Urinary bladder (tissue), 3 donors: ENCODE measurements at regions not wholly inside any gene's neighbourhood (a gene's known extent, or its start where the extent isn't known, plus 50 kb on each side); places are given as distances from the start of the nearest gene placed in this dataset.

ENCODE experiments used
- DNase-seq: peaks from one replicate; pipeline ENCODE4 v3.0.0-alpha.2; 2015; ENCODE audit errors: extremely low spot score
- H3K27ac ChIP-seq: one replicate; pipeline ENCODE4 v1.5.1; 2013; ENCODE audit warnings: low read depth, mild to moderate bottlenecking, moderate library complexity
- H3K36me3 ChIP-seq: one replicate; pipeline ENCODE4 v1.6.1; 2013; ENCODE audit warnings: mild to moderate bottlenecking, moderate library complexity; ENCODE audit not compliant: insufficient read depth
- H3K4me1 ChIP-seq: one replicate; pipeline ENCODE4 v1.6.1; 2013; ENCODE audit warnings: mild to moderate bottlenecking, moderate library complexity; ENCODE audit not compliant: insufficient read depth
- H3K4me3 ChIP-seq: one replicate; pipeline ENCODE4 v1.5.1; 2013; ENCODE audit warnings: low read depth, low read length
- WGBS: extraction: QIAGEN DNeasy Blood & Tissue Kit; methylation state at CpG from one replicate; pipeline ENCODE4 v1.1.7; 2013; 5-methylcytosine and 5-hydroxymethylcytosine counted together
- donor health status: healthy with polysubstance abuse.
- donor health status: healthy.

DNA sequence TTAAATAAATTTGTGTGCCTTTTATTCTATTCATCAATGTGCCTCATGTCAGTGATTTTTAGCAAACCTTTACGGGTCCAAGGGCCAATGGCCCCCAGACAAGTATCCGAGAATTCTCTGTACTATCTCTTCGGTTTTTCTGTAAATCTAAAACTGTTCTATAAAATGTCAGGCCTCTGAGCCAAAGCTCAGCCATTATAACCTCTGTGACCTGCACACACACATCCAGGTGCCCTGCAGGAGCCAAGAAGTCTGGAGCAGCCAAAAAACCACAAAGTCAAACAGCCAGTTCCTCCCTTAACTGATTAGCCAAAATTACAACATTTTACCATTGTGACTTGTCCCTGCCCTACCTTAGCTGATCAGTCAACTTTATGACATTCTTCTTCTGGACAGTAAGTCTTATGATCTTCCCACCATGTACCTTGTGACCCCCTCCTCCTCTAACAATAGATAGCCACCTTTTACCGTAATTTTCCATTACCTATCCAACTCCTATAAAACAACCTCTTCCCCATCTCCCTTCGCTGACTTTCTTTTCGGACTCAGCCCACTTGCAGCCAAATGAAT lies 363.8 kb downstream of the SEMA3D start:
- 91% methylated on average over 6 of the region's 6 CpGs for WGBS
- DNase-seq: no peak

GRCh38 chr7:84821671-84822534 lies 365.0 kb downstream of the SEMA3D start:
- Histone ChIP-seq H3K36me3 (no peaks in the 10 kb centered on the region), H3K4me1 (no peaks in the 10 kb centered on the region), H3K27ac (no peak overlapping the region), H3K4me3 (no peak overlapping the region)
- no peak for DNase-seq
- WGBS: 93% methylated on average over 3 of the region's 3 CpGs

More for the DNA sequence above, 363.8 kb downstream of the SEMA3D start:
- Histone ChIP-seq H3K36me3 (no peaks in the 10 kb centered on the region), H3K27ac (no peak overlapping the region), H3K4me1 (no peaks in the 10 kb centered on the region), H3K4me3 (no peak overlapping the region)

DNA sequence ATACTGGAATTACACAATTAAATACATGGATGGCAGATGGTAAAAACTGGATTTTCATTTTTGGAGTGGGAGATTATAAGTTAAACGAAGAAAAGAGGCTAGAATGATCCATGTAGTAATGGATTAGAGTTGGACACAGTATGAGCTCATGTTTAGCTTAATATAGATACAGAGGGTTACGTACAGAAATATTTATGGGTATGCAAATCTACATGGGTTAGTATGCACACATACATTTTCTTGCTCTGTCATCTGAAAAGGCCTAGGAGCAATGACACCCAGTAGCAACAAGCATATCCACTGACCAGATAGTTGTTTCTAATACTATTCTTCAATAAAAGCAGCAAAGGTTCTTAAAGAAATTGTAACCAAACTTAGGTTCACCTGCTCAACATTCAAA lies 366.4 kb downstream of the SEMA3D start:
- H3K36me3 ChIP-seq: no peaks in the 10 kb centered on the region
- WGBS: 45% methylated on average over 2 of the region's 2 CpGs
- DNase-seq: no peak
- no peak overlapping the region for H3K27ac ChIP-seq
- H3K4me3 ChIP-seq: no peak overlapping the region
- H3K4me1 ChIP-seq: no peaks in the 10 kb centered on the region

GRCh38 chr7:84817016-84817415 lies 369.8 kb downstream of the SEMA3D start:
- no peak for DNase-seq
- Histone ChIP-seq H3K27ac (no peak overlapping the region), H3K36me3 (no peaks in the 10 kb centered on the region), H3K4me3 (no peak overlapping the region), H3K4me1 (no peaks in the 10 kb centered on the region)
- WGBS: 97% methylated on average over 1 of the region's 1 CpG

GRCh38 chr7:84813376-84813775 lies 373.5 kb downstream of the SEMA3D start:
- DNase-seq: no peak
- Histone ChIP-seq H3K36me3 (no peaks in the 10 kb centered on the region), H3K4me1 (no peaks in the 10 kb centered on the region), H3K27ac (no peak overlapping the region), H3K4me3 (no peak overlapping the region)
- WGBS: 89% methylated on average over 2 of the region's 2 CpGs

DNA sequence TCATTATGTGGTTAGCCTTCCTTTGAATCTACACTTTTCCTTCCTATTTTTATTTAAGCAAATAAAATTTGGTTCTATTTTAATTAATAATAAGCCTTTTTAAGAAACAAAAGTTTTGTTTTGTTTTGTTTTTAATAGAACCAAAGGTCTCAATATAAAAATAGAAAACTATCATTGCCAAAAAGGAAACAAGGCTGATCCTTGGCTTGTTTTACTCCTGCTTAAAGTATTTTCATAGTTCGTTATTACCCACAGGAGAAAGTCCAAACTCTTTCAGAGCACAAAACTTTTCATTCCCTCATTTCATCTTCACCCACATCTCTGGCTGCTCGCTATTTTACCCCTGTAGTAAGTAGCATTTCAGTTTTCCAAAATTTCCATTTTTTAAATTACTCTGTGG lies 374.8 kb downstream of the SEMA3D start:
- Histone ChIP-seq H3K4me3 (no peak overlapping the region), H3K36me3 (no peaks in the 10 kb centered on the region), H3K4me1 (no peaks in the 10 kb centered on the region), H3K27ac (no peak overlapping the region)
- DNase-seq: no peak
- 33% methylated on average over 2 of the region's 2 CpGs for whole genome bisulfite sequencing

GRCh38 chr7:84811362-84811761 lies 375.5 kb downstream of the SEMA3D start:
- Histone ChIP-seq H3K4me1 (no peaks in the 10 kb centered on the region), H3K4me3 (no peak overlapping the region), H3K27ac (no peak overlapping the region), H3K36me3 (no peaks in the 10 kb centered on the region)
- 34% methylated on average over 1 of the region's 1 CpG for WGBS
- DNase-seq: no peak

DNA sequence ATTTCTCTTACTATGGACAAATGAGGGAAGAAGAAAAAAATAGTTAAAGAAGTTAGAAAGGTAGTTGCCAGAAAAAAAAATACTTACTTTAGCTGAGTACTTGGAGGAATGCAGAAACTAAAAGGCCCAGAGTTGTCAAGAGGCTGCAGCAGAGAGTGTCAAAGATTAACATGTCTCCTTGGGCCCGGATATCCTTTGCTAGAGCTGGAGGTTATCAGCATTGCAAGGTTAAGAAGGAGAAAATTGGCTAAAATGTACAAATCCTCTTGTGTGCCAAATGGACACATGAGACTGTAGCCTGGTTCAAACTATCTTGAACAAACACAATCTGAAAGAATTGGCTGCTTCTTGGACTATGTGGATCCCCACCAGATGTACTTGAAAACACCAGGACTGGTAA lies 377.0 kb downstream of the SEMA3D start:
- H3K27ac ChIP-seq: no peak overlapping the region
- no peak for DNase-seq
- 63% methylated on average over 1 of the region's 1 CpG for WGBS
- H3K36me3 ChIP-seq: no peaks in the 10 kb centered on the region
- no peak overlapping the region for H3K4me3 ChIP-seq
- no peaks in the 10 kb centered on the region for H3K4me1 ChIP-seq

DNA sequence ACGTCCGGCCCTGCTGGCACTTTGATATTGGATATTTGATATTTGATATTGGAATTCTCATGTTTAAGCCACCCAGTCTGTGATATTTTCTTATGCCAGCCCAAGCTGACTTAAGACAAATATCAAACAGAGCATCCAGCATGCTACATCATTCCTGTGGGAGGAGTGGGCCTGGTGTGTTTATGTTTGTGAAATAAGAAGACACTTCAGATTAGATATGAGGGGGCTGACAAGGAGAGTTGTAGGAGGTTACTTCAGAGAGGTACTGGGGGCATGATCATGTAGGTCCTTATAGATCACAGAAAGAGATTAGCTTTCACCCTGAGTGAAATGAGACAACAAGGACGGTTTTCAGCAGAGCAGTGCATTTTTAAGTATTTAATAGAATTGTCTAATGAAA lies 382.9 kb downstream of the SEMA3D start:
- no peaks in the 10 kb centered on the region for H3K36me3 ChIP-seq
- H3K4me3 ChIP-seq: no peak overlapping the region
- no peak overlapping the region for H3K27ac ChIP-seq
- DNase-seq: no peak
- whole genome bisulfite sequencing: 93% methylated on average over 3 of the region's 3 CpGs
- no peaks in the 10 kb centered on the region for H3K4me1 ChIP-seq

GRCh38 chr7:84801396-84801795 lies 385.5 kb downstream of the SEMA3D start:
- Histone ChIP-seq H3K27ac (no peak overlapping the region), H3K36me3 (no peaks in the 10 kb centered on the region), H3K4me1 (no peaks in the 10 kb centered on the region), H3K4me3 (no peak overlapping the region)
- no peak for DNase-seq

- no peak for DNase-seq
- 93% methylated on average over 1 of the region's 1 CpG for WGBS
- H3K27ac ChIP-seq: no peak overlapping the region
Observed at GRCh38 chr7:84800846-84801245, 386.0 kb downstream of the SEMA3D start.

DNA sequence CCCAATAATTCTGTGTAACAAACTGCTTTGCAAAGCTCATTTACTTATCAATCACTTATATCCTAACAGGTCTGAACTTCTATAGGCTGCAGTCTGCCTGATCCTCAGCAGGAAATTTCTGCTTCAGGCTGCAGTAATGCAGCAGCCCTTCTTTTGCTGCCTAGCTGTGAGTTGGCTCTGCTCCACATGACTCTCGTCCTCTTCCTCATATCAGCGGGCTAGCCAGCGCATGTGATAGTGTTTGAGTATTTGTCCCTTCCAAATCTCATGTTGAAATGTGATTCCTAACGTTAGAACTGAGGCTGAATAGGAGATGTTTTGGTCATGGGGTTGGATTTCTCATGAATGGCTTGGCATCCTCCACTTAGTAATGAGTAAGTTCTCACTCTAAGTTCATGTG lies 387.8 kb downstream of the SEMA3D start:
- no peak for DNase-seq
- Histone ChIP-seq H3K27ac (no peak overlapping the region), H3K36me3 (no peaks in the 10 kb centered on the region), H3K4me3 (no peak overlapping the region), H3K4me1 (no peaks in the 10 kb centered on the region)
- WGBS: 55% methylated on average over 4 of the region's 4 CpGs

More at GRCh38 chr7:84800846-84801245, 386.0 kb downstream of the SEMA3D start:
- no peak overlapping the region for H3K4me3 ChIP-seq
- H3K36me3 ChIP-seq: no peaks in the 10 kb centered on the region
- no peaks in the 10 kb centered on the region for H3K4me1 ChIP-seq

DNA sequence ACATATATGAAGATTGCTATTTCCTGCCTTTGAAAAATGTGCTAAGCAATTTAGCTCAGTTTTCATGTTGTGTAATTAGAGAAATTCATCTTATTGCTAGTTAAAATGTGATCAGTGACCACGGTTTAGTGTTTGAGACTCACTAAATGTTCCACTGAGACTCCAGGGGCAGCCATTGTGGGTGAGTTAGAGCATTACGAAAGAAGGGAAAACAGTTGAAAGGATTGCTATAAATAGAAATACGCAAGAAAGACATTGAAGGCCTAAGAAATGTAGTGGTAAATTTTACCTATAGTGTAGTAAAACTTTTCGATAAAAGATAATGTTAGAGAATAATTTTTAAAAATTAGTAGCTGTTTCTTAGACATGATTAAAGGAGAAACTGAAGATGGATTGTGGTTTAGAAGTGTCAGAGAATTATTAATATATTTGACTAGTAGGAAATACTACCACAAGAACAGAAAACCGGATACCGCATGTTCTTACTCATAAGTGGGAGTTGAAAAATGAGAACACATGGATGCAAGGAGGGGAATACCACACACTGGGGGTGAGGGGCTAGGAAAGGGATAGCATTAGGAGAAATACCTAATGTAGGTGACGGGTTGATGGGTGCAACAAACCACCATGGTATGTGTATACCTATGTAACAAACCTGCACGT lies 394.5 kb downstream of the SEMA3D start:
- no peak overlapping the region for H3K27ac ChIP-seq
- DNase-seq: no peak
- 90% methylated on average over 8 of the region's 8 CpGs for WGBS
- no peaks in the 10 kb centered on the region for H3K36me3 ChIP-seq
- no peak overlapping the region for H3K4me3 ChIP-seq
- no peaks in the 10 kb centered on the region for H3K4me1 ChIP-seq

GRCh38 chr7:84790882-84791281 lies 396.0 kb downstream of the SEMA3D start:
- no peak for DNase-seq
- no peak overlapping the region for H3K4me3 ChIP-seq
- 28% methylated on average over 2 of the region's 2 CpGs for WGBS

More at GRCh38 chr7:84790882-84791281, 396.0 kb downstream of the SEMA3D start:
- no peaks in the 10 kb centered on the region for H3K4me1 ChIP-seq
- H3K36me3 ChIP-seq: no peaks in the 10 kb centered on the region
- H3K27ac ChIP-seq: no peak overlapping the region
